ENCODE measurements at regions not wholly inside any gene's neighbourhood (a gene's known extent, or its start where the extent isn't known, plus 50 kb on each side); places are given as distances from the start of the nearest gene placed in this dataset.

DNA sequence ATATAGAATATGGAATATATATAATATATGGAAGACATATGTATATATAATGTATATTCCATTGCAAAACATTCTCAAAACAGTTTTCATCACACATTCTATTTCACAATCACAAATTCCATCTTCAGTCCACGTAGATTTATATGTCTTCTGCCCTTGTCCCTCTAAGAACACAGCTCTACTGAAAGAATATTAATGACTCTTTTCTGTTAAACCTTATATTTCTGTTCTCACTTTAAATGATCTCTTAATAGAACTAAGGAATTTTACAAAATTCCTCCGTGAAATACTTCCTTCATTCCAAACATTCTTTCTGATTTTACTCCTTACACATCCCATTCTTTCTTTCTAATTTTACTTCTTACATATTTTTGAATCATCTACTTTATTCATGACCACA lies 1043.1 kb upstream of the PABPC4L start:
- TF ChIP-seq CTCF (IDR thresholded peaks at IDR 0.05; ENCODE audit: poor library complexity) (no peak), EZH2 (IDR thresholded peaks at IDR 0.05; ENCODE audit: borderline replicate concordance) (no peak), EZH2phosphoT487 (IDR thresholded peaks at IDR 0.05; ENCODE audit: low read depth, severe bottlenecking, unreplicated experiment) (no peak)
